ENCODE measurements at regions not wholly inside any gene's neighbourhood (a gene's known extent, or its start where the extent isn't known, plus 50 kb on each side); places are given as distances from the start of the nearest gene placed in this dataset.

GRCh38 chr9:105858006-105858690 lies 163.8 kb downstream of the TMEM38B start:
- Histone ChIP-seq H3K36me3 (no peaks in the 10 kb centered on the region), H3K4me1 (no peaks in the 10 kb centered on the region)
- no peak for TF ChIP-seq CTCF (IDR thresholded peaks at IDR 0.05)

GRCh38 chr9:105858877-105859276 lies 164.5 kb downstream of the TMEM38B start:
- H3K36me3 ChIP-seq, result no peaks in the 10 kb centered on the region
- H3K4me1 ChIP-seq, result no peaks in the 10 kb centered on the region
- no peaks in the 10 kb centered on the region for H3K27me3 ChIP-seq
- DNase-seq (ENCODE audit: low spot score), result no peak
- H3K4me3 ChIP-seq, result no peak overlapping the region
- no peak overlapping the region for H3K27ac ChIP-seq
- no peak for TF ChIP-seq CTCF (IDR thresholded peaks at IDR 0.05)
- no peaks in the 10 kb centered on the region for H3K9me3 ChIP-seq

More at GRCh38 chr9:105858006-105858690, 163.8 kb downstream of the TMEM38B start:
- Histone ChIP-seq H3K27ac (no peak overlapping the region), H3K27me3 (no peaks in the 10 kb centered on the region), H3K4me3 (no peak overlapping the region), H3K9me3 (no peaks in the 10 kb centered on the region)
- no peak for DNase-seq (ENCODE audit: low spot score)

- Histone ChIP-seq H3K27me3 (no peaks in the 10 kb centered on the region), H3K9me3 (no peaks in the 10 kb centered on the region), H3K36me3 (no peaks in the 10 kb centered on the region), H3K27ac (no peak overlapping the region), H3K4me1 (no peaks in the 10 kb centered on the region), H3K4me3 (no peak overlapping the region)
- DNase-seq (ENCODE audit: low spot score), result no peak
- no peak for TF ChIP-seq CTCF (IDR thresholded peaks at IDR 0.05)
Observed at GRCh38 chr9:105859428-105860091, 165.2 kb downstream of the TMEM38B start.

- no peaks in the 10 kb centered on the region for H3K9me3 ChIP-seq
- no peaks in the 10 kb centered on the region for H3K27me3 ChIP-seq
- no peaks in the 10 kb centered on the region for H3K36me3 ChIP-seq
- H3K4me3 ChIP-seq, result no peak overlapping the region
- DNase-seq (ENCODE audit: low spot score), result no peak
- TF ChIP-seq CTCF (IDR thresholded peaks at IDR 0.05), result no peak
- no peak overlapping the region for H3K27ac ChIP-seq
- H3K4me1 ChIP-seq, result no peaks in the 10 kb centered on the region
Observed at GRCh38 chr9:105860516-105860915, 166.2 kb downstream of the TMEM38B start.

- Histone ChIP-seq H3K4me3 (no peak overlapping the region), H3K4me1 (no peaks in the 10 kb centered on the region), H3K27me3 (no peaks in the 10 kb centered on the region), H3K9me3 (no peaks in the 10 kb centered on the region), H3K36me3 (no peaks in the 10 kb centered on the region), H3K27ac (no peak overlapping the region)
- no peak for TF ChIP-seq CTCF (IDR thresholded peaks at IDR 0.05)
- DNase-seq (ENCODE audit: low spot score), result no peak
Observed at GRCh38 chr9:105861972-105862371, 167.6 kb downstream of the TMEM38B start.

Measured in right atrium auricular region (tissue), 2 donors.